ENCODE measurements at regions not wholly inside any gene's neighbourhood (a gene's known extent, or its start where the extent isn't known, plus 50 kb on each side); places are given as distances from the start of the nearest gene placed in this dataset.

DNA sequence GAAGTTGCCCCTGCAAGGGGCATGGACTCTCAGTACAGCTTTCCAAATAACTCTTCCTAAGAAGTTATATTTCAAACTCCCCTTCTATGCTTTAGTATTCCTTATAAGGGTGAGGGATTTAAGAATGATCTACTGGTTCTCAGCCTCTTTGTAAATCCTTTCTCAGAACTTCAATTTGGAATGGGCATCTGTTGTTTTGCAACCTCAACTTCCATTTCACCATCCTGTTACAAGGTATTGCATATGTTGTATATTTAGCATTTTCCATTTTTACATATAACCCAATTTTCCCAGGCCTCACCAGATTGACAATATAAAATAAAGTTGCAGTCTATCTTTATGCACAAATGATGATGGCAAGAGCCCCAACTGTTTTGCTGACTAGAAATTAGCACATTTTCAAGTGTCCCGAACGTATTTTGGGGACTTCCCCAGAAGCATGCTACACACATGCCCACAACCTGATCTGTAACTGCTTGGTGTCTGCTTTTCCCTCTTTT, 154.9 kb upstream of the CARMIL1 start (continued):
- TF ChIP-seq, protein P1, sequence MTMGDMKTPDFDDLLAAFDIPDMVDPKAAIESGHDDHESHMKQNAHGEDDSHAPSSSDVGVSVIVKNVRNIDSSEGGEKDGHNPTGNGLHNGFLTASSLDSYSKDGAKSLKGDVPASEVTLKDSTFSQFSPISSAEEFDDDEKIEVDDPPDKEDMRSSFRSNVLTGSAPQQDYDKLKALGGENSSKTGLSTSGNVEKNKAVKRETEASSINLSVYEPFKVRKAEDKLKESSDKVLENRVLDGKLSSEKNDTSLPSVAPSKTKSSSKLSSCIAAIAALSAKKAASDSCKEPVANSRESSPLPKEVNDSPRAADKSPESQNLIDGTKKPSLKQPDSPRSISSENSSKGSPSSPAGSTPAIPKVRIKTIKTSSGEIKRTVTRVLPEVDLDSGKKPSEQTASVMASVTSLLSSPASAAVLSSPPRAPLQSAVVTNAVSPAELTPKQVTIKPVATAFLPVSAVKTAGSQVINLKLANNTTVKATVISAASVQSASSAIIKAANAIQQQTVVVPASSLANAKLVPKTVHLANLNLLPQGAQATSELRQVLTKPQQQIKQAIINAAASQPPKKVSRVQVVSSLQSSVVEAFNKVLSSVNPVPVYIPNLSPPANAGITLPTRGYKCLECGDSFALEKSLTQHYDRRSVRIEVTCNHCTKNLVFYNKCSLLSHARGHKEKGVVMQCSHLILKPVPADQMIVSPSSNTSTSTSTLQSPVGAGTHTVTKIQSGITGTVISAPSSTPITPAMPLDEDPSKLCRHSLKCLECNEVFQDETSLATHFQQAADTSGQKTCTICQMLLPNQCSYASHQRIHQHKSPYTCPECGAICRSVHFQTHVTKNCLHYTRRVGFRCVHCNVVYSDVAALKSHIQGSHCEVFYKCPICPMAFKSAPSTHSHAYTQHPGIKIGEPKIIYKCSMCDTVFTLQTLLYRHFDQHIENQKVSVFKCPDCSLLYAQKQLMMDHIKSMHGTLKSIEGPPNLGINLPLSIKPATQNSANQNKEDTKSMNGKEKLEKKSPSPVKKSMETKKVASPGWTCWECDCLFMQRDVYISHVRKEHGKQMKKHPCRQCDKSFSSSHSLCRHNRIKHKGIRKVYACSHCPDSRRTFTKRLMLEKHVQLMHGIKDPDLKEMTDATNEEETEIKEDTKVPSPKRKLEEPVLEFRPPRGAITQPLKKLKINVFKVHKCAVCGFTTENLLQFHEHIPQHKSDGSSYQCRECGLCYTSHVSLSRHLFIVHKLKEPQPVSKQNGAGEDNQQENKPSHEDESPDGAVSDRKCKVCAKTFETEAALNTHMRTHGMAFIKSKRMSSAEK (CRISPR knock-in tag; IDR thresholded peaks at IDR 0.05; ENCODE audit: borderline replicate concordance) = no peak
- TF ChIP-seq JUN (CRISPR knock-in tag; IDR thresholded peaks at IDR 0.05) (no peak), TP53 (CRISPR knock-in tag; IDR thresholded peaks at IDR 0.05) (no peak), ZNF138 (CRISPR knock-in tag; conservative IDR thresholded peaks at IDR 0.05) (no peak), IRF2 (CRISPR knock-in tag; IDR thresholded peaks at IDR 0.05; ENCODE audit: borderline replicate concordance, low read depth) (no peak)
- TF ChIP-seq, protein P2, sequence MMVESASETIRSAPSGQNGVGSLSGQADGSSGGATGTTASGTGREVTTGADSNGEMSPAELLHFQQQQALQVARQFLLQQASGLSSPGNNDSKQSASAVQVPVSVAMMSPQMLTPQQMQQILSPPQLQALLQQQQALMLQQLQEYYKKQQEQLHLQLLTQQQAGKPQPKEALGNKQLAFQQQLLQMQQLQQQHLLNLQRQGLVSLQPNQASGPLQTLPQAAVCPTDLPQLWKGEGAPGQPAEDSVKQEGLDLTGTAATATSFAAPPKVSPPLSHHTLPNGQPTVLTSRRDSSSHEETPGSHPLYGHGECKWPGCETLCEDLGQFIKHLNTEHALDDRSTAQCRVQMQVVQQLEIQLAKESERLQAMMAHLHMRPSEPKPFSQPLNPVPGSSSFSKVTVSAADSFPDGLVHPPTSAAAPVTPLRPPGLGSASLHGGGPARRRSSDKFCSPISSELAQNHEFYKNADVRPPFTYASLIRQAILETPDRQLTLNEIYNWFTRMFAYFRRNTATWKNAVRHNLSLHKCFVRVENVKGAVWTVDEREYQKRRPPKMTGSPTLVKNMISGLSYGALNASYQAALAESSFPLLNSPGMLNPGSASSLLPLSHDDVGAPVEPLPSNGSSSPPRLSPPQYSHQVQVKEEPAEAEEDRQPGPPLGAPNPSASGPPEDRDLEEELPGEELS (CRISPR knock-in tag; IDR thresholded peaks at IDR 0.05) = no peak

DNA sequence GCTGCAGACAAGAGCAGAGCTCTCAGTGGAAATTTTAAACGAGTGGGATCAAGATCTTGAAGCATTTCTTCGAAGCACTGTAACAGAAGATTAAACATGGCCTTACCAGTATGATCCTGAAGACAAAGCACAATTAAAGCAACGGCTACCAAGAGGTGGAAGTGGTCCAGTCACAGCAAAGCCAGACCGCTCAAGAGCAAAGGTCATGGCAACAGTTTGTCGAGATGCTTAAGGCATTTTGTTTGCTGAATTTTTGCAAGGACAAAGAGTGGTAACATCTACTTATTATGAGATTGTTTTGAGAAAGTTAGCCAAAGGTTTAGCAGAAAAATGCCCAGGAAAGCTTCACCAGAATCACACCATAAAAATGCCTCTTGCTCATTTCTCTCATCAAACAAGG, 153.4 kb upstream of the CARMIL1 start:
- H3K4me1 Mint-ChIP-seq = peaks cover 30% of the 10 kb centered on the region
- H3K9me3 Mint-ChIP-seq = peaks cover 31% of the 10 kb centered on the region
- ATAC-seq (no peak), DNase-seq (ENCODE audit: low spot score) (no peak)
- H3K4me3 Mint-ChIP-seq = no peak overlapping the region
- POLR2A ChIA-PET = no interaction called here
- TF ChIP-seq, protein P3, sequence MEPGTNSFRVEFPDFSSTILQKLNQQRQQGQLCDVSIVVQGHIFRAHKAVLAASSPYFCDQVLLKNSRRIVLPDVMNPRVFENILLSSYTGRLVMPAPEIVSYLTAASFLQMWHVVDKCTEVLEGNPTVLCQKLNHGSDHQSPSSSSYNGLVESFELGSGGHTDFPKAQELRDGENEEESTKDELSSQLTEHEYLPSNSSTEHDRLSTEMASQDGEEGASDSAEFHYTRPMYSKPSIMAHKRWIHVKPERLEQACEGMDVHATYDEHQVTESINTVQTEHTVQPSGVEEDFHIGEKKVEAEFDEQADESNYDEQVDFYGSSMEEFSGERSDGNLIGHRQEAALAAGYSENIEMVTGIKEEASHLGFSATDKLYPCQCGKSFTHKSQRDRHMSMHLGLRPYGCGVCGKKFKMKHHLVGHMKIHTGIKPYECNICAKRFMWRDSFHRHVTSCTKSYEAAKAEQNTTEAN (CRISPR knock-in tag; IDR thresholded peaks at IDR 0.05) = no peak
- no peaks in the 10 kb centered on the region for H3K27me3 Mint-ChIP-seq (ENCODE audit: low read depth)
- CTCF ChIA-PET = no interaction called here
- no peak overlapping the region for H3K27ac Mint-ChIP-seq
- H3K36me3 Mint-ChIP-seq = peaks cover 10% of the 10 kb centered on the region

DNA sequence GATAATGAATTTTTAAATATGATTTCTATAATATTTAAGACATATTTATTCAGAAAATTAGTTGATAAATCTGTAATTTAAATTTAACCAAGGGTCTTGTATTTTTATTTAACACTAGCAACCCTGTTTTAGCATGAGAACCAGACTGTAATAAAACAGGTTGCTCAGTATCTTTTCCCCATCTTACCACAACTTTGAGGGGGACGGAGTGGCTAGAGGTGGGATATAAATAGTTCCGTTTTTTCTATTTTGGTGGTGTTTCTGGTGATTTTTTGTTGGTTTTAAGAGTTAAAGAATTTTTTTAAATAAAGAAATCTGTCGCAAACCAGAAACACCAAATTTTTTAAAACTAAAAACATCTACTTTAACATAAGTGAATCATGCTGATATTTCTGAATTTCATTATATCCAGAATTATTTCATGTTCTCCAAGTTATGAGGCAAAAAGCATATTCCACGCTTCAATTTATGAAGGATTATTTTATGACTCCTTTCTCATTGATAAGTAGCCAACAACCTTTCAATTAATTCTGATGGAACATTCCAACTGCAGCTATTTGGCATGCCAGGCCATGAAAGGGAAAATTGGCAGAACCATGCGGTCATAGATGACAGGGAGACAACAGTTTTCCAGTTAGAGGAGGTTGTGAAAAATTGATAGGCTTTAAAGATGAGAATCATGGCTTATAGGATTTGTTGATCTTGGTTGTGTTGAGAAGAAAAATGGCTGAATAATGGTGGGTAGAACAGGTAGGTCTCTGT, 151.9 kb upstream of the CARMIL1 start:
- ChIA-PET CTCF (interaction anchor here (0.6 kb wide), 1 partner anchor 447 kb away, joined by 3 read pairs; no protein-coding TSS in a partner anchor), POLR2A (no interaction called here)
- Mint-ChIP-seq H3K27me3 (ENCODE audit: low read depth) (no peaks in the 10 kb centered on the region), H3K27ac (no peak overlapping the region), H3K9me3 (peaks cover 33% of the 10 kb centered on the region), H3K4me1 (peaks cover 26% of the 10 kb centered on the region), H3K4me3 (no peak overlapping the region), H3K36me3 (peaks cover 21% of the 10 kb centered on the region)
- no peak for DNase-seq (ENCODE audit: low spot score)
- ATAC-seq = no peak
- TF ChIP-seq, protein P4, sequence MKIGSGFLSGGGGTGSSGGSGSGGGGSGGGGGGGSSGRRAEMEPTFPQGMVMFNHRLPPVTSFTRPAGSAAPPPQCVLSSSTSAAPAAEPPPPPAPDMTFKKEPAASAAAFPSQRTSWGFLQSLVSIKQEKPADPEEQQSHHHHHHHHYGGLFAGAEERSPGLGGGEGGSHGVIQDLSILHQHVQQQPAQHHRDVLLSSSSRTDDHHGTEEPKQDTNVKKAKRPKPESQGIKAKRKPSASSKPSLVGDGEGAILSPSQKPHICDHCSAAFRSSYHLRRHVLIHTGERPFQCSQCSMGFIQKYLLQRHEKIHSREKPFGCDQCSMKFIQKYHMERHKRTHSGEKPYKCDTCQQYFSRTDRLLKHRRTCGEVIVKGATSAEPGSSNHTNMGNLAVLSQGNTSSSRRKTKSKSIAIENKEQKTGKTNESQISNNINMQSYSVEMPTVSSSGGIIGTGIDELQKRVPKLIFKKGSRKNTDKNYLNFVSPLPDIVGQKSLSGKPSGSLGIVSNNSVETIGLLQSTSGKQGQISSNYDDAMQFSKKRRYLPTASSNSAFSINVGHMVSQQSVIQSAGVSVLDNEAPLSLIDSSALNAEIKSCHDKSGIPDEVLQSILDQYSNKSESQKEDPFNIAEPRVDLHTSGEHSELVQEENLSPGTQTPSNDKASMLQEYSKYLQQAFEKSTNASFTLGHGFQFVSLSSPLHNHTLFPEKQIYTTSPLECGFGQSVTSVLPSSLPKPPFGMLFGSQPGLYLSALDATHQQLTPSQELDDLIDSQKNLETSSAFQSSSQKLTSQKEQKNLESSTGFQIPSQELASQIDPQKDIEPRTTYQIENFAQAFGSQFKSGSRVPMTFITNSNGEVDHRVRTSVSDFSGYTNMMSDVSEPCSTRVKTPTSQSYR (CRISPR knock-in tag; IDR thresholded peaks at IDR 0.05) = no peak
- TF ChIP-seq, protein P5, sequence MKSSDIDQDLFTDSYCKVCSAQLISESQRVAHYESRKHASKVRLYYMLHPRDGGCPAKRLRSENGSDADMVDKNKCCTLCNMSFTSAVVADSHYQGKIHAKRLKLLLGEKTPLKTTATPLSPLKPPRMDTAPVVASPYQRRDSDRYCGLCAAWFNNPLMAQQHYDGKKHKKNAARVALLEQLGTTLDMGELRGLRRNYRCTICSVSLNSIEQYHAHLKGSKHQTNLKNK (CRISPR knock-in tag; IDR thresholded peaks at IDR 0.05) = no peak
- TF ChIP-seq, protein P6, sequence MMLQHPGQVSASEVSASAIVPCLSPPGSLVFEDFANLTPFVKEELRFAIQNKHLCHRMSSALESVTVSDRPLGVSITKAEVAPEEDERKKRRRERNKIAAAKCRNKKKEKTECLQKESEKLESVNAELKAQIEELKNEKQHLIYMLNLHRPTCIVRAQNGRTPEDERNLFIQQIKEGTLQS (CRISPR knock-in tag; conservative IDR thresholded peaks at IDR 0.05) = no peak
- TF ChIP-seq, protein P7, sequence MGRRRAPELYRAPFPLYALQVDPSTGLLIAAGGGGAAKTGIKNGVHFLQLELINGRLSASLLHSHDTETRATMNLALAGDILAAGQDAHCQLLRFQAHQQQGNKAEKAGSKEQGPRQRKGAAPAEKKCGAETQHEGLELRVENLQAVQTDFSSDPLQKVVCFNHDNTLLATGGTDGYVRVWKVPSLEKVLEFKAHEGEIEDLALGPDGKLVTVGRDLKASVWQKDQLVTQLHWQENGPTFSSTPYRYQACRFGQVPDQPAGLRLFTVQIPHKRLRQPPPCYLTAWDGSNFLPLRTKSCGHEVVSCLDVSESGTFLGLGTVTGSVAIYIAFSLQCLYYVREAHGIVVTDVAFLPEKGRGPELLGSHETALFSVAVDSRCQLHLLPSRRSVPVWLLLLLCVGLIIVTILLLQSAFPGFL (CRISPR knock-in tag; IDR thresholded peaks at IDR 0.05; ENCODE audit: borderline replicate concordance) = no peak
- TF ChIP-seq CREM (CRISPR knock-in tag; IDR thresholded peaks at IDR 0.05) (no peak), NFYB (CRISPR knock-in tag; conservative IDR thresholded peaks at IDR 0.05; ENCODE audit: low read depth) (no peak)
- TF ChIP-seq, protein P8, sequence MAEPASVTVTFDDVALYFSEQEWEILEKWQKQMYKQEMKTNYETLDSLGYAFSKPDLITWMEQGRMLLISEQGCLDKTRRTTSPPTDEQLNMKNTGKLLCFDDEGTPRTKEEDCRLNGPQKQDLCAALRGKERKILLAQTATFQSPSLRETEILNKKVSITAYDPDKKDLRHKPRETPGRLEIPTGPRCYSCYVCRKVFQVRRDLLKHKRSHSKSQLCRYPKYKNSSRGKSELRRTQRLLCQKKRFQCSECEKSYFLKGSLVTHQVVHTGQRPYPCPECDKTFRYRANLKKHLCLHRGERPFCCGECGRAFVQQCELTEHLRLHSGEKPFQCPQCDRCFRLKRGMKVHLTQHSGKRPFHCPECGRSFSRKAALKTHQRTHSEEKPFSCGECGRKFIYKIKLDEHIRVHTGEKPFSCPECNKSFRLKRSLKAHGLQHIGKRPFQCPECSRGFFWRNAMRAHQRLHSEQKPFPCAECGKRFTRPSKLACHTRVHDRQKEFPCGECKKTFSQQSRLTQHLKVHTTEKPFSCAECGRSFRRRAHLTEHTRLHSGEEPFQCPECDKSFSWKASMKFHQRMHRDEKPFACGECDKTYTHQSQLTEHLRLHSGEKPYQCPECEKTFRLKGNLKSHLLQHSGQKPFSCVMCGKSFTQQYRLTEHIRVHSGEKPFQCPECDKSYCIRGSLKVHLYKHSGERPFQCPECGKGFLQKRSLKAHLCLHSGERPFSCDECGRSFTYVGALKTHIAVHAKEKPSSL (CRISPR knock-in tag; conservative IDR thresholded peaks at IDR 0.05) = no peak

All from WTC11 (cell line).